IMR-90 (cell line): ENCODE measurements at regions not wholly inside any gene's neighbourhood (a gene's known extent, or its start where the extent isn't known, plus 50 kb on each side); places are given as distances from the start of the nearest gene placed in this dataset.

Source experiments
- CEBPB ChIP-seq: IDR thresholded peaks from 2 replicates; pipeline ENCODE4 v1.6.1; 2012; ENCODE audit warnings: low read depth, low read length, improper control_type of control experiment
- FOS ChIP-seq: fragments of 150-350 bp; IDR thresholded peaks from 2 replicates; pipeline ENCODE4 v1.6.1; 2016; ENCODE audit warnings: low read depth, low read length
- POLR2A ChIP-seq: IDR thresholded peaks from 2 replicates; pipeline ENCODE4 v1.6.1; 2012; ENCODE audit warnings: mild to moderate bottlenecking, low read depth, low read length
- RFX5 ChIP-seq: IDR thresholded peaks from 2 replicates; pipeline ENCODE4 v1.8.0; 2012; ENCODE audit warnings: low read depth, mild to moderate bottlenecking, low read length, moderate library complexity

DNA sequence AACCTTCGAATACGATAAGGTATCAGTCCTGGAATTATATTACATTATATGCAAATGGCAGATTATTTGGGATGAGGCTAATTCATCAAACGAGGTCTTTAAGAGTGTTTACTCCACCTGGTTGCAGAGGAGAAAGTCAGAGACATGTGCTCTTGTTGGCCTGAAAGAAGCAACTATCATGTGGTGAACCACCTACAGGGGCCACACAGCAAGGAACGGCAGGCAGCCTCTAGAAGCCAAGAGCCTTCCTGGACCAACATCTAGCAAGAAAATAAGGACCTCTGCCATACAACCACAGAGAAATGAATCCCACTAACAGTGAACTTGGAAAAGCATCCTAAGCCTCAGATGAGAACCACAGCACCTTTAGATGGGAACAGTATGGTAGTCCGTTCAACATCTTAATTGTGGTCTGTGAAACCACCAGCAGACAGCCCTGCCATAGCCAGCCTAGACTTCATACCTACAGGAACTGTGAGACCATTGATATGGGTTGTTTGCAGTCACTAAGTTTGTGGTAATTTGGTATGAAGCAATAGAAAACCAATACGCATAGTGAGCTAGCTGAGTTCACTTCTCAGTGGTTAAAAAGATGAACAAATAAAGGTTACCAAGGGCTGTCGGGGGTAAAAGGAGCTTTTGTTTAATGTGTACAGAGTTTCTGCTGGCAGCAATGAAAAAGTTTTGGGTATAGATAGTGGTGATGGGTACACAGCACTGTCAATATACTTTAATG is 345.7 kb upstream of the RUNX1 start:
- no peak for TF ChIP-seq RFX5
- TF ChIP-seq CEBPB = 0 out of 2 replicates have a peak, but pooled peaks have one; percentile 7
- TF ChIP-seq POLR2A = no peak
- TF ChIP-seq FOS = no peak
